ENCODE measurements at regions not wholly inside any gene's neighbourhood (a gene's known extent, or its start where the extent isn't known, plus 50 kb on each side); places are given as distances from the start of the nearest gene placed in this dataset.

- DNase-seq = no peak
These were observed 191.7 kb upstream of the STK17B start for GRCh38 chr2:196362973-196363549.

- no peak for DNase-seq
These were observed 193.8 kb upstream of the STK17B start for GRCh38 chr2:196365145-196365544.

- peak; percentile 95 for DNase-seq
These were observed 194.5 kb upstream of the STK17B start for GRCh38 chr2:196365923-196366322.

GRCh38 chr2:196367633-196368032 is 196.3 kb upstream of the STK17B start:
- DNase-seq = no peak

GRCh38 chr2:196368546-196369225 is 197.3 kb upstream of the STK17B start:
- DNase-seq = no peak

GRCh38 chr2:196369967-196370366 is 198.6 kb upstream of the STK17B start:
- no peak for DNase-seq

GRCh38 chr2:196370381-196370780 is 199.0 kb upstream of the STK17B start:
- DNase-seq = no peak

- no peak for DNase-seq
These were observed 201.0 kb upstream of the STK17B start for GRCh38 chr2:196372276-196372809.

- peak; percentile 78 for DNase-seq
These were observed 201.7 kb upstream of the STK17B start for GRCh38 chr2:196372811-196373664.

- no peak for DNase-seq
These were observed 205.9 kb upstream of the STK17B start for GRCh38 chr2:196376984-196377877.

- no peak for DNase-seq
These were observed 208.2 kb upstream of the STK17B start for GRCh38 chr2:196379600-196379999.

- peak; percentile 41 for DNase-seq
These were observed 208.7 kb upstream of the STK17B start for GRCh38 chr2:196380098-196380497.

GRCh38 chr2:196380575-196380974 is 209.2 kb upstream of the STK17B start:
- DNase-seq = no peak

GRCh38 chr2:196381464-196381863 is 210.1 kb upstream of the STK17B start:
- DNase-seq = no peak

- no peak for DNase-seq
These were observed 212.4 kb upstream of the STK17B start for GRCh38 chr2:196383799-196384198.

- no peak for DNase-seq
These were observed 213.4 kb upstream of the STK17B start for GRCh38 chr2:196384729-196385128.

- no peak for DNase-seq
These were observed 218.3 kb upstream of the STK17B start for GRCh38 chr2:196389670-196390069.

- no peak for DNase-seq
These were observed 219.1 kb upstream of the STK17B start for GRCh38 chr2:196390243-196391148.

- DNase-seq = no peak
These were observed 219.7 kb upstream of the STK17B start for GRCh38 chr2:196391149-196391479.

- DNase-seq = peak; percentile 59
These were observed 227.7 kb upstream of the STK17B start for GRCh38 chr2:196399096-196399495.

Data from OCI-M1 (cell line).